Trophoblast cell (in vitro differentiated cells and primary cell): ENCODE measurements at regions not wholly inside any gene's neighbourhood (a gene's known extent, or its start where the extent isn't known, plus 50 kb on each side); places are given as distances from the start of the nearest gene placed in this dataset.

ENCODE experiments used
- DNase-seq, 2 donors: peaks; one replicate each; pipeline ENCODE4 v3.0.0-alpha.2; 2016
- H2AFZ ChIP-seq: 2 replicates; pipeline ENCODE4 v1.6.1; 2013; ENCODE audit warnings: low read length, moderate library complexity, mild to moderate bottlenecking; ENCODE audit not compliant: insufficient read depth, poor library complexity
- H2AK5ac ChIP-seq: 2 replicates; pipeline ENCODE4 v1.6.1; 2013; ENCODE audit warnings: mild to moderate bottlenecking, low read length
- H2BK120ac ChIP-seq: 2 replicates; pipeline ENCODE4 v1.6.1; 2013; ENCODE audit warnings: low read length, mild to moderate bottlenecking, moderate library complexity; ENCODE audit not compliant: insufficient read depth, poor library complexity
- H2BK12ac ChIP-seq: 2 replicates; pipeline ENCODE4 v1.6.1; 2013; ENCODE audit warnings: mild to moderate bottlenecking, low read length, moderate library complexity
- H2BK5ac ChIP-seq: 2 replicates; pipeline ENCODE4 v1.6.1; 2013; ENCODE audit warnings: low read length, low read depth, moderate library complexity, mild to moderate bottlenecking; ENCODE audit not compliant: poor library complexity
- H3K14ac ChIP-seq: 2 replicates; pipeline ENCODE4 v1.6.1; 2013; ENCODE audit warnings: mild to moderate bottlenecking, low read length
- H3K18ac ChIP-seq: 2 replicates; pipeline ENCODE4 v1.6.1; 2013; ENCODE audit warnings: mild to moderate bottlenecking, low read length
- H3K23ac ChIP-seq: 2 replicates; pipeline ENCODE4 v1.6.1; 2013; ENCODE audit warnings: low read length
- H3K27ac ChIP-seq: 2 replicates; pipeline ENCODE4 v1.5.1; 2013; ENCODE audit warnings: low read depth, mild to moderate bottlenecking, inconsistent platforms, low read length, moderate library complexity
- H3K27me3 ChIP-seq: 2 replicates; pipeline ENCODE4 v1.6.1; 2013; ENCODE audit warnings: inconsistent platforms, mild to moderate bottlenecking, low read length, moderate library complexity; ENCODE audit not compliant: insufficient read depth
- H3K36me3 ChIP-seq, 2 experiments: 1 replicate in 1 of 2; 2 replicates in 1 of 2; pipeline ENCODE4 v1.6.1; 2013; ENCODE audit warnings: low read length in 2 of 2, mild to moderate bottlenecking in 2 of 2, moderate library complexity in 1 of 2; ENCODE audit not compliant: insufficient read depth in 2 of 2, control insufficient read depth in 1 of 2
- H3K4ac ChIP-seq: 2 replicates; pipeline ENCODE4 v1.6.1; 2013; ENCODE audit warnings: low read depth, mild to moderate bottlenecking, low read length, moderate library complexity
- H3K4me1 ChIP-seq, 2 experiments: 1 replicate in 1 of 2; 2 replicates in 1 of 2; pipeline ENCODE4 v1.6.1; 2013; ENCODE audit warnings: low read length in 2 of 2, mild to moderate bottlenecking in 2 of 2, moderate library complexity in 1 of 2; ENCODE audit not compliant: insufficient read depth in 2 of 2, control insufficient read depth in 1 of 2
- H3K4me2 ChIP-seq: 2 replicates; pipeline ENCODE4 v1.6.1; 2013; ENCODE audit warnings: inconsistent platforms, mild to moderate bottlenecking, low read length, moderate library complexity
- H3K4me3 ChIP-seq: 2 replicates; pipeline ENCODE4 v1.5.1; 2013; ENCODE audit warnings: mild to moderate bottlenecking, low read depth, low read length, inconsistent platforms
- H3K79me1 ChIP-seq: one replicate; pipeline ENCODE4 v1.6.1; 2013; ENCODE audit warnings: low read length
- H3K79me2 ChIP-seq: 2 replicates; pipeline ENCODE4 v1.6.1; 2013; ENCODE audit warnings: low read length, mild to moderate bottlenecking; ENCODE audit not compliant: control insufficient read depth, insufficient read depth, poor library complexity
- H3K9ac ChIP-seq: 2 replicates; pipeline ENCODE4 v1.6.1; 2013; ENCODE audit warnings: mild to moderate bottlenecking, low read length
- H3K9me3 ChIP-seq: 2 replicates; pipeline ENCODE4 v1.6.1; 2013; ENCODE audit warnings: low read depth, mild to moderate bottlenecking, control low read depth, inconsistent platforms, low read length; ENCODE audit not compliant: insufficient read depth
- H4K12ac ChIP-seq: 2 replicates; pipeline ENCODE4 v1.6.1; 2013; ENCODE audit warnings: low read depth, mild to moderate bottlenecking, low read length, moderate library complexity
- H4K8ac ChIP-seq: 2 replicates; pipeline ENCODE4 v1.6.1; 2013; ENCODE audit warnings: low read depth, mild to moderate bottlenecking, low read length, moderate library complexity
- H4K91ac ChIP-seq: one replicate; pipeline ENCODE4 v1.6.1; 2013; ENCODE audit warnings: low read depth, mild to moderate bottlenecking, low read length, moderate library complexity
- WGBS: extraction: QIAGEN DNeasy Blood & Tissue Kit; methylation state at CpG from one replicate; pipeline ENCODE4 v1.1.7; 2013; ENCODE audit warnings: missing lambda C conversion rate; ENCODE audit not compliant: insufficient read length, insufficient coverage; ENCODE audit errors: extremely low coverage; 5-methylcytosine and 5-hydroxymethylcytosine counted together

- Histone ChIP-seq H4K8ac (no peak overlapping the region), H2AK5ac (no peak overlapping the region), H3K9ac (no peak overlapping the region), H2BK5ac (no peak overlapping the region), H3K4ac (no peak overlapping the region), H4K12ac (no peak overlapping the region), H3K18ac (no peak overlapping the region), H2BK12ac (no peak overlapping the region), H4K91ac (no peak overlapping the region), H3K79me2 (no peaks in the 10 kb centered on the region), H3K27ac (no peak overlapping the region), H3K4me1 (peaks cover 0 to 2% of the 10 kb centered on the region in 2 experiments), H2BK120ac (no peak overlapping the region), H3K79me1 (no peaks in the 10 kb centered on the region), H3K9me3 (no peaks in the 10 kb centered on the region), H2AFZ (no peak overlapping the region), H3K14ac (no peak overlapping the region), H3K23ac (no peak overlapping the region), H3K36me3 (no peaks in the 10 kb centered on the region), H3K4me3 (no peak overlapping the region), H3K27me3 (no peaks in the 10 kb centered on the region), H3K4me2 (no peak overlapping the region)
- DNase-seq = peak; percentile 5 to 59
- no CpG with 5 or more reads among the region's 1 CpG for WGBS
These were observed 269.0 kb downstream of the NSUN3 start for GRCh38 chr3:94331831-94332230.

- Histone ChIP-seq H3K9ac (no peak overlapping the region), H3K14ac (no peak overlapping the region), H2BK12ac (no peak overlapping the region), H3K27ac (no peak overlapping the region), H4K12ac (no peak overlapping the region), H4K91ac (no peak overlapping the region), H3K79me2 (no peaks in the 10 kb centered on the region), H3K27me3 (no peaks in the 10 kb centered on the region), H3K9me3 (no peaks in the 10 kb centered on the region), H3K79me1 (no peaks in the 10 kb centered on the region), H3K4ac (no peak overlapping the region), H2AK5ac (no peak overlapping the region), H3K4me1 (peaks cover 0 to 2% of the 10 kb centered on the region in 2 experiments), H2BK120ac (no peak overlapping the region), H3K4me3 (no peak overlapping the region), H3K18ac (no peak overlapping the region), H2BK5ac (no peak overlapping the region), H3K4me2 (no peak overlapping the region), H2AFZ (no peak overlapping the region), H4K8ac (no peak overlapping the region), H3K23ac (no peak overlapping the region), H3K36me3 (no peaks in the 10 kb centered on the region)
- WGBS = no CpG with 5 or more reads among the region's 4 CpGs
- peak in 1 of 2 donors; percentile 59 for DNase-seq
These were observed 273.3 kb downstream of the NSUN3 start for GRCh38 chr3:94336046-94336753.

GRCh38 chr3:94345101-94345500, 282.2 kb downstream of the NSUN3 start:
- no CpG with 5 or more reads among the region's 13 CpGs for WGBS

GRCh38 chr3:94349310-94349878, 286.5 kb downstream of the NSUN3 start:
- no peak overlapping the region for H2BK5ac ChIP-seq
- H4K8ac ChIP-seq = no peak overlapping the region
- no peak overlapping the region for H4K12ac ChIP-seq
- no CpG with 5 or more reads among the region's 4 CpGs for WGBS
- no peak overlapping the region for H3K14ac ChIP-seq
- H3K79me1 ChIP-seq = no peaks in the 10 kb centered on the region
- H3K18ac ChIP-seq = no peak overlapping the region
- no peak overlapping the region for H3K4ac ChIP-seq
- no peak overlapping the region for H2AK5ac ChIP-seq
- H3K4me1 ChIP-seq = peaks cover 0 to 2% of the 10 kb centered on the region in 2 experiments
- H3K4me2 ChIP-seq = no peak overlapping the region
- H3K27ac ChIP-seq = no peak overlapping the region
- H3K9ac ChIP-seq = no peak overlapping the region
- no peaks in the 10 kb centered on the region for H3K9me3 ChIP-seq
- no peak overlapping the region for H3K4me3 ChIP-seq
- H3K27me3 ChIP-seq = no peaks in the 10 kb centered on the region
- H4K91ac ChIP-seq = no peak overlapping the region
- H2AFZ ChIP-seq = no peak overlapping the region
- H2BK12ac ChIP-seq = no peak overlapping the region
- DNase-seq = no peak
- H3K79me2 ChIP-seq = no peaks in the 10 kb centered on the region
- no peak overlapping the region for H2BK120ac ChIP-seq
- no peaks in the 10 kb centered on the region for H3K36me3 ChIP-seq
- no peak overlapping the region for H3K23ac ChIP-seq

More at GRCh38 chr3:94345101-94345500, 282.2 kb downstream of the NSUN3 start:
- no peak overlapping the region for H2BK12ac ChIP-seq
- H3K9me3 ChIP-seq = no peaks in the 10 kb centered on the region
- H3K4me1 ChIP-seq = peaks cover 0 to 2% of the 10 kb centered on the region in 2 experiments
- no peak overlapping the region for H2AFZ ChIP-seq
- H2AK5ac ChIP-seq = no peak overlapping the region
- no peaks in the 10 kb centered on the region for H3K79me2 ChIP-seq
- H4K12ac ChIP-seq = no peak overlapping the region
- no peak overlapping the region for H3K27ac ChIP-seq
- H3K4me3 ChIP-seq = no peak overlapping the region
- H4K91ac ChIP-seq = no peak overlapping the region
- H3K18ac ChIP-seq = no peak overlapping the region
- no peak overlapping the region for H2BK5ac ChIP-seq
- H3K4me2 ChIP-seq = no peak overlapping the region
- H3K14ac ChIP-seq = no peak overlapping the region
- H3K79me1 ChIP-seq = no peaks in the 10 kb centered on the region
- no peaks in the 10 kb centered on the region for H3K36me3 ChIP-seq
- H3K4ac ChIP-seq = no peak overlapping the region
- no peaks in the 10 kb centered on the region for H3K27me3 ChIP-seq
- no peak for DNase-seq
- no peak overlapping the region for H3K9ac ChIP-seq
- H4K8ac ChIP-seq = no peak overlapping the region
- H2BK120ac ChIP-seq = no peak overlapping the region
- H3K23ac ChIP-seq = no peak overlapping the region
